ENCODE measurements at regions not wholly inside any gene's neighbourhood (a gene's known extent, or its start where the extent isn't known, plus 50 kb on each side); places are given as distances from the start of the nearest gene placed in this dataset.

- no peak for DNase-seq
These were observed 57.0 kb upstream of the LMX1B start for GRCh38 chr9:126556560-126557250.

DNA sequence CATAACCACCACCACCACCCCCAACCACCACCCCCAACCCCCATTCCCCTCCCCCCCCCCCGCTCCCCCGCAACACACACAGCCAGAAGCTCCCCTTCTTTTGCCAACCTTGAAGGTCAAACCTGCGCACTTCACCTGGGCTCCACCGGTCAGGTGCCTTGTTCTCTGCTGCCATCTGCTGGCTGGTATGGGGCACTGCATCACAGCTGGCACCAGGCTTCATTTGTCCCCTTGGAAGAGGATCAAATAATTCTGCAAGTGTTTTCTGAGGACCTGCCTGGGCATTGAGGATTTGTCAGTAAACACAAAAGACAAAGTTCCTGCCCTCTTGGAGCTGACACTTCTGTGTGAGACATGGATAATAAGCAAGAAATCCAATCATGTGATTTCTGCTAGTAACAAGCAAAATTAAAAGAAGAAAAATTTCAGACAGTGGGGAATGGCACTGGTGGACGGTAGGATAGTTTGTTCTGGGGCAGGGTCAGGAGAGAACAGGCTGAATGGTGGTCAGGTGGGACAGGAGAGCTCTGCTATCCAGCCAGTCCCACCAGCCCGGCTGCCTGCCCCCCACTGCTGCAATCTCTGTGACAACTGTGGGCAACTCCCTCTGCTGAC, 55.6 kb upstream of the LMX1B start:
- DNase-seq = peak; percentile 74

GRCh38 chr9:126559296-126559695, 54.4 kb upstream of the LMX1B start:
- DNase-seq = no peak

GRCh38 chr9:126561582-126561981, 52.1 kb upstream of the LMX1B start:
- no peak for DNase-seq

DNA sequence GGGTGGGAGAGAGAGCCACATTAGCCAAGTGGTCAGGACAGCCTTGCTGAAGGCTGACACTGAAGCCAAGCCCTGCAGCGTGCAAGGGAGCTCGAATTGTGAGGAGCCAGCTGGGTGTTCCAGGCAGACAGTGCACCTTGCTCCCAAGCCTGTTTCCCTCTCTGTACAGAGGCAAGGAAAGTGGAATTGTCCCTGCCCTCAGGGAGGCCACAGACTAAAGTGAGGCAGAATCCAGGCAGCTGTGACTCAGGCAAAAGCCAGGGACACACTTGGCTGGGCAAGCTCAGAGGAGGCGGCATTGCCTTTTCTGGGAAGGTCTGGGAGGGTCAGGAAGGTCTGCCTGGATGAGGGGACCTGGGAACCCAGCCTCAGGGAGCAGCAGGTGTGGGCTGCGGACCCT, 50.2 kb upstream of the LMX1B start:
- no peak for DNase-seq
